Activated CD4-positive, alpha-beta T cell treated with anti-CD3 and anti-CD28 coated beads, Interleukin-2, Interleukin-6, amounts not matched to agents 100 ng/mL and 50 ng/mL, durations not matched to agents 16 hours and 8 hours (primary cell): ENCODE measurements at regions not wholly inside any gene's neighbourhood (a gene's known extent, or its start where the extent isn't known, plus 50 kb on each side); places are given as distances from the start of the nearest gene placed in this dataset.

ENCODE experiments used
- DNase-seq: peaks from one replicate; pipeline ENCODE4 v3.0.0-alpha.2; 2020

DNA sequence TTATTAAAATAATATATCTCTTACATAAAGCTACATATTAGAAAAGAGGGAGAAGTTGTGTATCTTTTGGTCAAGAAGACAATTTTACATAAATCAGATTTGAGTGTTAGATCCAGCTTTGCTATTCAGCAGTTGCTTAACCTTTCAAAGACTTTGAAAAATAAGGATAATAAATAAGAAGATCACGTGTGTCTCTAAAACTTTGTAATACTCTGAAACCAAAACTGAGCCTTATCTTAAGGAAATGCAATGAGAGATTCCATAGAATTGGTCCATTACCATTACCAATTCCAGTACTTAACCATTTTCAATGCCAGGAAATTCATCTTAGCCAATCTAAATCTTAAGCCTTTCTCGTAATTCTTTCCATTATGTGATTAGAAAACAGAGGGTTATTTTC, 89.2 kb upstream of the COL5A2 start:
- no peak for DNase-seq

DNA sequence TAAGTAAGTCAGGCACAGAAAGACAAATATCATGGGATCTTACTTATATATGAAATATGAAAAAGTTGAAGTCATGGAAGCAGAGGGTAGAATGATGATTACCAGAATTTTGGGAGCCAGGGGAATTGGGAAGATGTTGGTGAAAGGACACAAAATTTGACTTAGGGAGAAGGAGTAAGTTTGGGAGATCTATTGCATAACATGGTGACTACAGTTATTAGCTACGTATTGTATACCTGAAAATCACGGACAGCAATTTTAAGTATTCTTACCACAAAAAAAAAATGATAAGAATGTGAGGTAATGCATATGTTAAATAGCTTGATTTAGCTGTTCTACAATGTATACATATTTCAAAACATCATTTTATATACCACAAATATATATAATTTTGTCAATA, 94.2 kb upstream of the COL5A2 start:
- DNase-seq: no peak

DNA sequence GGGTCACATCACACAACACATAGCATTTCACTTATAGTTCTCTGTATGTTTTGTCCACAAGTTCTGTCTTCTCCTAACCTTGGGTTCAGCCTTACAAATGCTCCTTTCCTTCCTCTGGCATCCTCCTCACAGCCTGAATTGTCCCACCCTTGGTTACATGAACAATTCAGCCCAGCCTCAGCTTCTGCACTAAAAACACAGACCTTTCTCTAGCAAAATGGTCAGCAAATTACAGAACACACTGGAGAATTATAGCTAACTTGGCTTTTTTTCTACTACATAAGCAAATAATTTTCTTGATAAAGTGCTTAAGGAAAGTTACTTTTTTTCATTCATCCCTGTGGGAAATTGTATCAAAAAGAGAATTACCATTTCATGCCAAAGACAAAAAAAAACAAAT, 94.8 kb upstream of the COL5A2 start:
- DNase-seq: no peak

DNA sequence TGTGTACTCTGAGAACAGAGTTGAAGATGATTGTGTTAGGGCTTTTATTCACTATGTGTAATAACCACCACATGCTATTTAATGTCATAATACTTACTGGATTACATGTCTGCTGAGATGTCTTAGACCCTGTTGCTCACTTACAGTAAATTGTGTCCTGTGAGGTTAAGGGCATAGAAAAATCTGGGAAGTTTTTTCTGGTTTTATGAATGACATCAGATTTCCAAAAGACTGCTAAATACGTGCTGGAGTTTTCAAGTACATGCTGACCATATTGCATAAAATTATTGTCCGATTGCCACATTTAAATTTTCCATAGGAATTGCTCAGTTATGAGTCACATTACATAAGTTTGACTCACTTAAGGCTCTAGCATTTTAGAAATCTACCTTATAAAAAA, 96.7 kb upstream of the COL5A2 start:
- DNase-seq: no peak

DNA sequence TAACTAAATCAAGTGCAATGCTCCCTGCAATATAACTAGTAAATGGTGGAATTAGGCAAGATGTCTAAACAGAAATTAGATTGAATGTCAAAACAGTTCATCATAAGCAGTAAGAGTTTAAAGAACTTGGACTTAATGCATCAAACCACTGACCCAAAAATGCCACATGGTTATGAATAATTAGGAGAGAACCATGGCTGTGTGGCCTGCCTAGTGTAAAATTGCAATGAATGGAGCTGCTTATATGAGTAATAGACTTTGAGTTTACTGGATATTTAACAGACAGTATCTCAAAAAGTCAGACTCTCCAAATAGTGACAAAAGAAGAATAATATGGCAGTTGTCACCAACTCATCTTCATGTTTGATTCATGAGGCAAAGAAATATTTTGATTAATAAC, 101.6 kb upstream of the COL5A2 start:
- DNase-seq: no peak

DNA sequence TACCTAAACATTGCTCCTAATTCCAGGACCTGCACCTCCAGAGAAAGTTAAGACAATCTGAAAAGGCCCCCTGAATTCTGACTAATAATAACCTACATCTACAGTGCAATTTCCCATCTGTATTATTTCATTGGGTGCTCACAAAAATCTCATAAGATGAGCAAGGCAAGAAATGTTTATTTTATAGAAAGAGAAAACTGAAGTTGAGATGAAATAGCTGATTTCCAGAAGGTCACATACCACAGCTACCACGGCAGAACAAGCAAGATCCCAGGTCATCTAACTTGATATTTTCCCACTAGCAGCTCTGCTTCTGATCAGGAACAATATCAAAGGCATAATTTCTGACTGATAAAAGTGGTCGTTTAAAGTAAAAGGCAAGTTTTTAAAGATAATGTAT, 105.8 kb upstream of the COL5A2 start:
- no peak for DNase-seq

DNA sequence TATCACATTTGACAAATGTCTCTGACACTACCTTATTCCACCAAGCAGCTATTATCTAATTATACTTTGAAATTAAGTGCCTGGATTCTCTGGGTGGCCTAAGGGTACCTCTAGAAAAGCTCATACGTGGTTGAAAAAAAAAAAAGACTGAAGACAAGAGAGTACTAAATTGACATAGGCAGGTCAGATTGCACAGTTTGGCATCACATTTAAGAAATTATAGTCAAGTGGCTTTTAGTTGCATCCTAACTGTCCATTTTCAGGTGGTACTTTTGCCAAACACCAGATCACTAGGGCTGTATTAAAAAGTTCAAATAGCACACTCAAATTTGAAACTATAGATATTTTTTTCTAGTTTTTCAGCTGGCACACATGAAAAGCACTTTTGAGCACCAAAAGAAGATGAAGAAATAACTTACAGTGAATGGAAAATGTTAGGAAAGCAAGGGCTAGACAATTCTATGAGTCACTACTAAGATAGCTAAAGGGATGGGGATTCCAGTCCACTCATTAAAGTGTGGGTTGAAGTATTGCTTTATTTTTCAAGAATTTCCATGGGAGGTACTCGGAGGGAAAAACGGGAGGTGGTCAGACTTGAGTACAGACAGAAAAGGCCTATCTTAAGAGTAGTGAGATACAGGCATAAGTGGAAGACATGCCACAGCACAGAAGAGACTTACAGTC, 106.5 kb upstream of the COL5A2 start:
- DNase-seq: no peak

DNA sequence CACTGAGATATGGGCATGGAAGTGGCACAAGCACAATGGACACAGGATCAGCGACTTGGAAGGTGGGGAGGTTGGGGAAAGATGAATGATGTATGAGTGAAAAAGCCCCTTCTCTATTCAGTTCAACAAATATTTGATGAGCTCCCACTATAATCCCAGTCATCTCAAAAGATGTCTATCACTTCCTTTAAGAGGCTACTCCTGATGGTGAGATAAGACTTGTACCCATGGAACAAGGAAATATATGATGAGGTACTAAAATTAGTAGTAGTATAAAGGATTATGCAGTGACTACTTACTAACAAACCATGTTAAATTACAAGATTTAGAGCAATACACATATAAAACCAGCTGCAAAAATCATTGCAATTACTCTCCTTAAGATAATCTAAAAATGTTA, 107.8 kb upstream of the COL5A2 start:
- no peak for DNase-seq

DNA sequence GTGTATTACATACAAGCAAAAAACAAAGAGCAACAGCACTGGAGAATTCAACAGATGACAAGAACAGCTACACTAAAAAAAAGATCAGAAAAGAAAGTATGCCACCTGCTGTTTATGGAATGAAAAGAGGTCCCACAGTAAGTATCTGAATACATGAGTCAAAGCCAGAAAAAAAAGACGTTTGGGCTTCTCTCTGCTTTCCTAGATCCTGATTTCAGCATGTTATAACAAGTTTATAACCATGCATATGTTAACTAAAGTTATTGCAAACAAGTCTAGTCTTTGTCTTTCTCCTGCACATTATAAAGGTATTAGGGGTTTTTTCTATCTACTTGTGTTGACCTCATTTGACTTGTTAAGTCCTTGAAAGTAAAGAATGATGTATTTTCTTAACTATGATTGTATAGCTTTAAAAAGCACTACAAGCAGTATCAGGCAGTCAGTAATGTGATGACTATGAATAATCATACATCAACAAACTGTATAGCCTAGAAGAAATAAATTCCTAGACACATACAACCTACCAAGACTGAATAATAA, 108.5 kb upstream of the COL5A2 start:
- DNase-seq: peak; percentile 53

DNA sequence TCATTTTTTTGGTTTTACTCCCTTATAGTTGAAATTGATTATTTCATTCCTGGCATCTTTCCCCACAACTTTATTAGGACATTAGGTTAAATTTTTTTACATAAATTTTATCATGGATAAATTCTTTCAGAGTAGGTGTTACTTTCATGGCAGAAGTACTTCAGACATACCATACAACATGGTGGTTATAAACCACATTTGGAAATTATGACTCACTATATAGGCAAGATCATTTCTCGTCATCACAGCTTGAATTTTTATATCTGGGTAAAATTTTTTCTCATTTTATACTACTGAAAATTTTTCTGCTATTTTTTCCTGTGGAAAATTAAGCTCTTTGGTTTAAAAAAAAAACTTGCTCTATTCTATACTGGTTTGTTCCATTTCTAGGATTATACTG, 111.9 kb upstream of the COL5A2 start:
- DNase-seq: peak; percentile 9

DNA sequence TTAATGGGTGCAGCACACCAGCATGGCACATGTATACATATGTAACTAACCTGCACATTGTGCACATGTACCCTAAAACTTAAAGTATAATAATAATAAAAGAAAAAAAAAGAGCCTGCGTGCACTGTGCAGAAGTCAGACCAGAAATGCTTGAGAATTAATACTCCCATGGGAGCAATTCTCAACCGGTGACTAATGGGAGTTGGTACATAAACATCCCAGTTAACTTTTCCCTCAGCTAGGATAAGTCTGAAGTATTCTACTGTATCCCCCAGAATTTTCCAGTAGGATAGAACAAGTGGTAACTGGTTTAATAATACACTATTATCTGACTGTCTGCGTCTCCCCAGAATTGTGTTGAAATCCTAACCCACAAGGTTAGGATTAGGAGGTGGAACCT, 113.6 kb upstream of the COL5A2 start:
- no peak for DNase-seq

DNA sequence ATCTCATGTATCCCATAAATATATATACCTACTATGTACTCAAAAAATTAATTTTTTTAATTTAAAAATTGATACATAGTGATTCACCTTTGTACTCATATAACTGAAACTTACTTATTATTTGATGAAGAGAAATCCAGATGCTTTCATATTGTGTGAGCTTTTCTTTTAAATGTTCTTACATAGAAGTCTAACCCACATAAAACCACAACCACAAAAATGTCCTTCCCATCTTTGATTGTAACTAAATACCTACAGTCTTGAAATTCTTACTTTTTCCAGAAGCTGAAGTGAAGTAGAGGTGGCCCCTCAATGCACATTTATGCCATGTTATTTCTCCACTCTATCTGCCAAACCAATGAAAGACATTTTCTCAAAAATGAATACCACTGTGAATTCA, 117.9 kb upstream of the COL5A2 start:
- DNase-seq: no peak

DNA sequence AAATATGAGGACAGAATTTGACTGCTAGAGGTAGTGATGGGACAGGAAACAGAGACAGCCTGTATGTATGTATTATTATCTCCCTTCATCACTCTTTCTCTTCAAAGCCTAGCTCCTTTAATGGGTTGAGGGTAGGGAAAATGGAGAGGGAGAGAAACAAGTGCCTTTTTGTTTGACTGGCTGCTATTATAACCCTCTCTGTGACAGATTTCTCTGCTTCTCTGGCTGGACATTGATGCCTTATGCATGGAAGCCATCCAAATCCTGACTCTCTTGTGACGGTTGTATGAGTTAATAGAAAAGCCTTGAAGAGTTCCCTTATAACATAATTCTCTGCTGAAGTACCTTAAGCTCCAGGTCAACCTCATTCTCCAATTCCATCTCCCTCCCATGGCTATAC, 118.5 kb upstream of the COL5A2 start:
- no peak for DNase-seq

DNA sequence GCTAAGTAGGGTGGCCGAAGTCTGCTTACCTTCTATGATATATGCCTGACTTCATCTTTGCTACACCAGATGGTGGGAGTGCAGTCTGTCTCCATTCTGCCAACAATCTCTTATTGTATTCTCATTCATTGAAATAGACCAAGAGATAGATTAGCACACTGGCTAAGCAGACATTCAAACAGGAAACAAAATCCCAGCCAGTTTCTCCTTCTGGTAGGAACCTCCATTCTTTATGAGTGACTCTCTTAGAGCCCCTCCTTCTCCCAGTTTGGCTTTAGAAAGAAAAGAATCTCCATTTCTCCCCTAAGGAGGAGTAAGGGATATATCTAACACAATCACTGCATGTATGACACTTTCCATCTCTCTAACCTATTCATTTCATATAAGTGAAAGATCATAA, 118.9 kb upstream of the COL5A2 start:
- DNase-seq: no peak

DNA sequence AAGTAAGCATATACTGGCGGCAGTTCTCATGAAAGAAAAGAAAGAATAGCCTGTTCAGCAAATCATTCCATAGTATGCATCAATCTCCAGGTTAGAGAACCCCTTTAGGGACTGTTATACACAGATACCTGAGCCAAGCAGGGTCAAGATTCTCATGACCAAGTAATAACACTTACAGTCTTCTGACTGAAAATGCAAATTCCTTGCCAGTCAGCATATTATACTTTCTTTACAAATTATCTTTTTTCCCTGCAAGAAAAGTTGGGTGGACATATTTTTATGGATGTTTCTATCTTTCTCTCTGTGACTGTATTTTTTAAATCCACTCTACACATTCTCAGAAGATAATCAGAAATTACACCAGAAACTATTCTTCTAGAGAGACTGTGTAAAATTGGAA, 120.4 kb upstream of the COL5A2 start:
- no peak for DNase-seq

DNA sequence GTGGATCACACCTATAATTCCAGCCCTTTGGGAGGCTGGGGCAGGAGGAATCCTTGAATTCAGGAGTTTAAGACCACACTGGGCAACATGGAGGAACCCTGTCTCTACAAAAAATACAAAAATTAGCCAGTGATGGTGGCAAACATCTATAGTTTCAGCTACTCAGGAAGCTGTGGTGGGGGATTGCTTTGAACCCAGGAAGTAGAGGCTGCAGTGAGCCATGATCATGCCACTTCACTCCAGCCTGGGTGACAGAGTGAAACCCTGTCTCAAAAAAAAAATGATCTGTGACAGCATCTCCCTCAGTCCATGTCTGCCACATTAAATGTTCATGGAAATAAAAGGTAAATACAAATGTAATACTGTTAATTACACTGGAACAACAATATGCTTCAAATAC, 121.4 kb upstream of the COL5A2 start:
- peak; percentile 39 for DNase-seq

DNA sequence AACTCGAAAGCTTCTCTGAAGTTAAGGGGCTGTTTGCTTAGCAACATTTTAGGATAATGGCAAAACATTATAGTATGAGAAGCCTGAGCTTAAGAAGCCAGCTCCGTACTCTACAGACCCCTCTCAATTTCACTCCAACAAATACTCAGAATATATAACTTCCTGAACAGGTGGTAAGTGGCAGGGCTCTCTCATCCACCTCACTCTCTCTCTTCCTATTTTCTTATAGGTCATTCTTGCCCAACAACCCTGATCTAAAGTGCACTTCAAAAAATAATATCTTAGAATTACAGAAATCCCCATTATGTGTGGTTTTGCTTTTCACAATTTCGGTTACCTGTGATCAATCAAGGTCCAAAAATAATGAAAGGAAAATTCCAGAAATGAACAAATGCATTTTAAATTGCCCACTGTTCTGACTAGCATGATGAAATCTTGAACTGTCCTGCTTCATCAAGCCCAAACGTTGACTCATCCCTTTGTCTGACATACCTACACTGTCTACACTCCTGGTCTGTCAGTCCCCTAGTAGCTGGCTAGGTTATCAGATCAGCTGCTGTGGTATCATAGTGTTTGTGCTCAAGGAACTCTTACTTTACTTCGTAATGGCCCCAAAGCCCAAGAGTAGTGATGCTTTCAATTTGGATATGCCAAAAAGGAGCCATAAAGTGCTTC, 122.8 kb upstream of the COL5A2 start:
- DNase-seq: peak; percentile 17

DNA sequence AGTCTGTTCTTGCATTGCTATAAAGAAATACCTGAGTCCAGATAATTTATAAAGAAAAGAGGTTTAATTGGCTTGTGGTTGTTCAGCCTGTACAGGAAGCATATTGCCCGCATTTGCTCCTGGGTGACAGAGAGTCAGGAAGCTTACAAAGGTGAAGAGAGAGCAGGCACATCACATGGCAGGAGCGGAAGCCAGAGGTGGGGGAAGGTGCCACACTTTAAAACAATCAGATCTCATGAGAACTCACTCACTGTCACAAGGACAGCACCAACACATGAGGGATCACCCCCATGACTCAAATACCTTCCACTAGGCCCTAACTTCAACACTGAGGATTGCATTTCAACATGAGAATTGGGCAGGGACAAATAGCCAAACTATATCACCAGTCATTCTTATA, 124.8 kb upstream of the COL5A2 start:
- DNase-seq: peak; percentile 25

DNA sequence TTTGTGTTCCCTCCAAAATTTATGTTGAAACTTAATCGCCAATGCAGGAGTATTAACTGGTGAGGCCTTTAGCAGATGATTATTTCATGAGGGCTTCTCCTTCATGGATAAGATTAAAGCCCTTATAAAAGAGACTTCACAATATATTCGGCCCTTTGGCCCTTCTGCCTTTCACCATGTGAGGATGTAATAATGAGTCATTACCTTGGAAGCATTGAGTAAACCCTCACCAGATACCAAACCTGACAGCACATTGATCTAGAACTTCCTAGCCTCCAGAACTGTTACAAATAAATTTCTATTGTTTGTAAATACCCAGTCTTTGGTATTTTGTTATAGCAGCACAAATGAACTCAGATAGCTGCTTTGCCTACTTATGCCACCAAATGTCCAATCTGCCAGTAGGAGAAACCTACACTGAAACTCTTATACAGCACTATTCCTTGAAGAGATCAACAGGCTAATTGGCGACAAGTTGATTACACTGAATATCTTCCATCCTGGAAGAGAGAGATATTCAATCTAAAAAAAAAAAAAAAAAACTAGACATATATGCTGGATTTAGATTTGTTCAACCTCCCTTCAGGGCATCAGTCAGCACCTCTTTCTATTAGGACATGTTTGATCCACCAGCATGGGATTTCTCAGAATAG, 125.9 kb upstream of the COL5A2 start:
- no peak for DNase-seq

DNA sequence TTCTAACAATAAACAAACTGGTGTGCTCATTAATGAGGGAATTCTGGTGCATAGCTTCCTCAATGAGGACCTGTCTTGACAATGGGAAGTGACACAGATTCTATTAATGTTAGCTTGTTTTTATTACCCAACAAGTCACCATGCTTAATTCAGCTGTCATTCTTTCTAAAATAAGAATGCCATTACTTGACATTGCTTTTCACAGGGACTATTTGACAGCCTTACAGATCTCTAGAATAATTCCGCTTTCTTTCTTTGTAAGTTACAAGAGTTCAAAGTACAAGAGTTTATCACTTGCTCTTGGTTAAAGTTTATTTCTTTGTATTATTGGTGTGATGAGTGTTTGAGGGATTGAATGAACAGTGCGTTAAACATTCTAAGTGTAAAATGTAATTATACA, 127.0 kb upstream of the COL5A2 start:
- no peak for DNase-seq

DNA sequence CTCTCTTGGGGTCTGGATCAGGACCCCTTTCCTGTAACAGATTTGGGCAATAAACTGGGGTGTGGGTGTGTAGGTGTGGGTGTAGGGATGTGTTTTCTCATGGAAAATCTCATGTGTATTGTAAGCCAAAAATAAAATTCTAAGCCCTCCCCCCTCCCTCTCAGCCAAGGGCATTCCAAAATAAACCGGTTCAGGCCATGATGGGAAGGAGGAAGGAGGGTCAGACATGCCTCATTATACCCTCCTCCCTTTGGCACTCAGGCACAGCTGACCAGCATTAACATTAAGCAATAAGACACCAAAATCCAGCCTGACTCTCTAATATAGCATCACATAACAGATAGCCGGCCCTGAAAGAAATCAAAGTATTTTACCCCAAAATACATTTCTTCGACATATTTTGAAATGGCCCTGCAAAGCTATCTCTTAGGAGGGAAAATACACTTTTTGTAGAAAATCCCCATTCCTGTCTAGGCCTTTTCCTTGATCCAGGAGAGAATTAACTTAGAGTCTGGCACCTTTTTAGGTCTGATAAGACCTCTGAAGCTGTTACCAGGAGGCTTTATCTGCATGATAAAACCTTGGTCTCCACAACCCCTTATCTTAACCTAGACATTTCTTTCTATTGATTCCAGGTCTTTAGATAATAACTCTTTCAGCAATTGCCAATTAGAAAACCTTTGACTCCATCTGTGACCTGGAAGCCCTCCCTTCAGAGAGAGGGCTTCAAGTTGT, 128.7 kb upstream of the COL5A2 start:
- no peak for DNase-seq

DNA sequence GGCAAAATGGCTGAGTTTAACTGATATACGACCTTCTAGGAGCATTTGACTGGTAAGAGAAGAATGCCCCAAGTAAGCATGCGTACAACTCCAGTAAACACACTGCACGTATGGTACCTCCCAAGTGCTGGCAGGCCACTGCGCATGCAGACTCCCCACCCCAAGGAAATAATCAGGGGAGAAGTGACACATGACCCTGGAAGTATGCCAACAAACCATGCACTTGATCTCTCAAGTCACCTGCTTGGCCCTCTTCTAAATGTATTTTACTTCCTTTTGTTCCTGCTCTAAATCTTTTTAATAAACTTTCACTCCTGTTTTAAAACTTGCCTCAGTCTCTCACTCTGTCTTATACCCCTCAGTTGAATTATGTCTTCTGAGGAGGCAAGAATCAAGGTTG, 129.8 kb upstream of the COL5A2 start:
- DNase-seq: no peak

DNA sequence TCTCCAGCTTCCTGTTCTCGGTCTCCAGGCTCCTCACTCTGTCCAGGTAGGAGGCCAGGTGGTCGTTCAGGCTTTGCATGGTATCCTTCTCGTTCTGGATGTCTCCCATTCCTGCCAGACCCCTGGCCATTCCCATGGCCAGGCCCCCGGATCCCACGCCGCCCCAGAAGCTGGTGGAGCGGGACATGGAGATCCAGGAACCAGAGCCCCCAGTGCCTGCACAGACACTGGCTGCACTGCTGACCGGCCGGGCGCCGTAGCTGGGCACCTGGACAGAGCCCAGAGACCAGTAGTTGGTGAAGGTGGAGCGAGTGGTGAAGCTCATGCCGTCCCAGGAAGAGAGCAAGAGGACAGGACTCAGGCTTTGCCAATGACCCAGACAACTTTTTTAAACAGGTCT, 129.1 kb upstream of the WDR75 start:
- DNase-seq: no peak

DNA sequence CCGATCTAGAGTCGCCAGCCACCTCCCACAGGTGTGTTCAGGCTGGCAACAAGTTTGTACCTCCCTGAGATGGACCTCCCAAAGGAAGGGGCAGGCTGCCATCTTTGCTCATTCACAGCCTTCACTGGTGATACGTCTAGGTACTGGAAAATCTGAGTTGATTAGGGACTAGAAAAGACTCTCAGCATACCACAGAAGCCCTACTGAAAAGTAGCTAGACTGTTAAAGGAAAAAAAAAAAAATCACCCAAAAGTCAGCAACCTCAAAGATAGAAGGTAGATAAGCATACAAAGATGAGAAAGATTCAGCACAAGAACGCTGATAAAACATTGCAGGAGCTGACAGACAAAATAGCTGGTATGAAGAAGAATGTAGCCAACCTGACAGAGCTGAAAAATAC, 128.6 kb upstream of the WDR75 start:
- DNase-seq: no peak
